ENCODE measurements at regions not wholly inside any gene's neighbourhood (a gene's known extent, or its start where the extent isn't known, plus 50 kb on each side); places are given as distances from the start of the nearest gene placed in this dataset.

GRCh38 chr10:108204528-108205305 is 1040.2 kb upstream of the SORCS1 start:
- TF ChIP-seq CTCF (conservative IDR thresholded peaks at IDR 0.05 in 1 of 2, IDR thresholded peaks at IDR 0.05 in 1 of 2; ENCODE audit: extremely low read depth in 1 of 2, insufficient read depth in 1 of 2, low read depth in 1 of 2, low read length in 2 of 2) (peak; percentile 94 to 99), EZH2 (IDR thresholded peaks at IDR 0.05; ENCODE audit: borderline replicate concordance, low read length) (no peak)
